GM21528 (cell line): ENCODE measurements at regions not wholly inside any gene's neighbourhood (a gene's known extent, or its start where the extent isn't known, plus 50 kb on each side); places are given as distances from the start of the nearest gene placed in this dataset.
"Not testable (repeated sequence)": the region's sequence is repeated elsewhere in the genome, so short reads cannot be mapped to it uniquely, and the experiment has no call there.

Experiments
- ATAC-seq: cut with Tn5 transposase; IDR thresholded peaks from one replicate; pipeline ENCODE4 v1.9.1; 2021; ENCODE audit warnings: mild to moderate bottlenecking, moderate library complexity; ENCODE audit not compliant: unreplicated experiment, low FRiP score

- no peak for ATAC-seq
Measured at GRCh38 chr6:51049288-51049982, 230.8 kb downstream of the TFAP2B start.

- no peak for ATAC-seq
Measured at GRCh38 chr6:51049983-51050877, 231.6 kb downstream of the TFAP2B start.

- not testable (repeated sequence) for ATAC-seq
Measured at GRCh38 chr6:51052716-51053115, 234.0 kb downstream of the TFAP2B start.

GRCh38 chr6:51055316-51055715 lies 236.6 kb downstream of the TFAP2B start:
- not testable (repeated sequence) for ATAC-seq

- no peak for ATAC-seq
Measured at GRCh38 chr6:51057296-51057695, 238.6 kb downstream of the TFAP2B start.

- ATAC-seq: no peak
Measured at GRCh38 chr6:51060262-51060762, 241.6 kb downstream of the TFAP2B start.

GRCh38 chr6:51062166-51062722 lies 243.6 kb downstream of the TFAP2B start:
- ATAC-seq: no peak

GRCh38 chr6:51077821-51078518 lies 259.3 kb downstream of the TFAP2B start:
- no peak for ATAC-seq

GRCh38 chr6:51090343-51090742 lies 271.7 kb downstream of the TFAP2B start:
- ATAC-seq: no peak

GRCh38 chr6:51093871-51094270 lies 275.2 kb downstream of the TFAP2B start:
- no peak for ATAC-seq

GRCh38 chr6:51094271-51094670 lies 275.6 kb downstream of the TFAP2B start:
- ATAC-seq: no peak

GRCh38 chr6:51098246-51098645 lies 279.6 kb downstream of the TFAP2B start:
- no peak for ATAC-seq

GRCh38 chr6:51098791-51099190 lies 280.1 kb downstream of the TFAP2B start:
- ATAC-seq: no peak

- no peak for ATAC-seq
Measured at GRCh38 chr6:51099201-51099600, 280.5 kb downstream of the TFAP2B start.

- ATAC-seq: no peak
Measured at GRCh38 chr6:51105357-51105756, 286.7 kb downstream of the TFAP2B start.

- ATAC-seq: no peak
Measured at GRCh38 chr6:51107769-51108203, 289.1 kb downstream of the TFAP2B start.

- ATAC-seq: no peak
Measured at GRCh38 chr6:51108563-51109234, 290.0 kb downstream of the TFAP2B start.

GRCh38 chr6:51112731-51113130 lies 294.1 kb downstream of the TFAP2B start:
- no peak for ATAC-seq

- ATAC-seq: no peak
Measured at GRCh38 chr6:51116723-51117122, 298.1 kb downstream of the TFAP2B start.

GRCh38 chr6:51118792-51119191 lies 300.1 kb downstream of the TFAP2B start:
- no peak for ATAC-seq
